GM21619 (cell line): ENCODE measurements at regions not wholly inside any gene's neighbourhood (a gene's known extent, or its start where the extent isn't known, plus 50 kb on each side); places are given as distances from the start of the nearest gene placed in this dataset.

ENCODE experiments used
- ATAC-seq: cut with Tn5 transposase; IDR thresholded peaks from one replicate; pipeline ENCODE4 v1.9.1; 2021; ENCODE audit not compliant: unreplicated experiment

DNA sequence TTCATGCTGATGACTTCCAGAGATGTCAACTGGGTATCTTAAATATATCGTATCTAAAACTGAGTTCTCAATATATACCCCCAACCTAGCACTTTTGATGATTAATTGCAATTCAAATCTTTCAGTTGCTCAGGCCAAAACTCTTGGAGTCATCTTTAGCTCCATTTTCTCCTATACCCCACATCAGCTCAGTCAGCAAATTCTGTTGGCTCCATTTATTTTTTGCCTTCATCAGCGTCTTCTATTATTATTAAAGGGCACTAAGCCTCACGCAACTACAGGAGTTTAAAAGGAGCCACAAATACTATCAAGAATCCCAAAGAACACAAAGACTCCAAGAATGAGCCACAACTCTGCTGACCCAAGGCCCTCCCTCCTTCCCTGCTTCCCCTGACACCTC lies 134.9 kb downstream of the KCTD12 start:
- ATAC-seq: no peak

DNA sequence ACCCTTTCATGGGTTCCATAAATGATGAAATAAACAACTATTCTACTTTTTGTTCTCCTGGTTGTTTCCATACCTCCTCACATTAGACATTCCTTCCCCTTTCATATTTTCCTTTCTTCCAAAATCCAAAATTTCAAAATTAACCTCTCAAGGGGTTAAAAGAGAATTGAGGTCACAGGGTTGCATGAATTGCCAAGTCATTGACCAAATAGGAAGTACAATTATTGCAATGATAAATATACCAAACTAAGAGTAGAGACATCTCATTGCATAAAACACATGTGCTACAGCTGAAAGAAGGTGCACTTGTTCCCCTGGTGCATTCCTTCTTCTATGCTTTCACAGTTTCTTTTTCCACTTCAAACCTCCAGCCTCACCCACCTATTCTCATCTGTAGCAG lies 136.1 kb downstream of the KCTD12 start:
- no peak for ATAC-seq

DNA sequence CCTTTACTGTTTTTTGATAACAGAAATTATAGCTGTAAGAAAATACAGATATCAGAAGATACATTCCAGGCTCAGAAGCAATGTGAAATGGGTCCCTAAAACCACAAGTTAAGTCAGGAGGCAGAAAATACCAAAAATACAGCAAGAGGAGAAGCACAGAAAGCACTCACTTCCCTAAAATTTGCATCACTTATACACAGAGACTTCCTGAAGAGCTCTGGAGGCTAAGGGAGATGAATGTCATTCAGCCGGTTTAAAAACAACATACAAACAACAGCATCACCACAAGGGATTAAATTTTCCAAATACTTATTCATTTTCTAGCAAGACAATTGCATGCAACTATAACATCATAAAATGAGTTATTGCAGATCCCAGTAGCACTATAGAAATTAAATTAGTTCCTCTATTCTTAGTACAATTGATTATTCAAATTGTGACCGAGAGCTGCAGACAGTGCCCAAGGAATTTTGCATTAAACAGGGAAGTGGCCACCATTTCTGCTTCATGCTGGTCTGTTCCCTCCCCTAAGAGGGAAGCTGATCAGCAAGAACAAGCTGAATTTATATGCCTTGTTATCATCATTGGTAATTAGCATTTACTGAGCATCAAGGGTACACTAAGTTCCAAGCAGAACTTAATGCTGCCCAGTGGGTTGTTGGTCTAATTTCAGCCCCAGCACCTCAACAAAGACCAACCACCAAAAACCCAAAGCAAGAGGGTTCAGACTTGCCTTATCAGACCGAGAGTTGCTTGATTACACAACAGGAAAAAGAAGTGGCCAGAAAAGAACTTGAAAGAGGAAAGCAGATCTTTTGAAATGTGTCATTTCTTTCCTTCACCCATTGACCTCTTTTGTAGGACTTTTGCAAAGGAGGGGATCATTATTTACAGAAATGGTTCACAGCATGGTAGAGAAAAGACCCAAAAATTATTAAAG lies 140.7 kb downstream of the KCTD12 start:
- peak; percentile 89 for ATAC-seq

DNA sequence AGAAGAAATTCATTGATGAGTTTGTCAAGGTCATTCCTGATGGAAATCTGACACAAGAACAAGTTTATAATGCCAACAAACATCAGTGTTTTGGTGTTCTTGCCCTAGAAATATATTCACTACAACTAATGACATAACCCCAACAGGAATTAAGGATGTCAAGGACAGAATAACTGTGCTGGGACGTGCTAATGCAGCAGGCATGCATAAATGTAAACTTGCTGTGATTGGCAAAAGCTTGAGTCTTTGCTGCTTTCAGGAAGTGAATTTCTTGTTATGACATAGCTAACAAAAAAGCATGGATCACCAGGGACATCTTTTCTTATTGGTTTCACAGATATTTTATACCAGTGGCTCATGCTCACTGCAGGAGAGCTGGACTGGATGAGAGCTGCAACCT lies 144.6 kb downstream of the KCTD12 start:
- no peak for ATAC-seq

DNA sequence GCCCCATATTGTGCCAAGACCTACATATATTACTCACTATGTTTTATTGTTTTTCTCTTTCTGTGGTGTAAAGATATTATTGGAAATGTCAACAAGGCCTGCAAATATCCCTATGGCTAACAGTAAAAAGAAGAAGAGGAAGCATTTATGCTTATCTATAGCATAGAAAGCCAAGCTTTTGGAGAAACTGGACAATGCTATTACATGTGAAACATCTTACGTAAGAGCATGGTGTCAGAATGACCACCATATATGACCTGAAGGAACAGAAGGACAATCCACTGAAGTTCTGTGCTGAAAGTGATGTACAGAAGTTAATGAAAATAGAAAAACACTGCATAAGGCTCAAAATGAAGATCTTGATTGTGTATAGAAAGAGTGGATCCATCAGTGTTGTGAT lies 145.2 kb downstream of the KCTD12 start:
- no peak for ATAC-seq

DNA sequence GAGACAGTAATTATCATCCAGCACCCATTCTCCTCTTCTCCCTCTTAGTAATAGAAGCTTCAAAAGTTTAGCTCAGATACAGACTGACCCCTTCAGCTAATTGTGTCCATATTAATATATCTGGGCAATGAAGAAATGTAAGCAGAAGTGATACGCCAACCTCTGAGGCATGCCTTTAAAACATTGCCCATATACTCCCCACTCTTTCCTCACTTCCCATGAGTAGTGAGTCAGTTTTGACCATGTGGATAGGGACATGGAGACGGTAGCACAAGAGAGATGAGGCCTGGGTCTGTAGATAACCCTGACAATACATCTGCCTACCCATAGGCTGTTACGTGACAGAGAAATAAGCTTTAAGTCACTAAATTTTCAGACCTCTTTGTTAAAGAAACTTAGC lies 147.6 kb downstream of the KCTD12 start:
- ATAC-seq: no peak

DNA sequence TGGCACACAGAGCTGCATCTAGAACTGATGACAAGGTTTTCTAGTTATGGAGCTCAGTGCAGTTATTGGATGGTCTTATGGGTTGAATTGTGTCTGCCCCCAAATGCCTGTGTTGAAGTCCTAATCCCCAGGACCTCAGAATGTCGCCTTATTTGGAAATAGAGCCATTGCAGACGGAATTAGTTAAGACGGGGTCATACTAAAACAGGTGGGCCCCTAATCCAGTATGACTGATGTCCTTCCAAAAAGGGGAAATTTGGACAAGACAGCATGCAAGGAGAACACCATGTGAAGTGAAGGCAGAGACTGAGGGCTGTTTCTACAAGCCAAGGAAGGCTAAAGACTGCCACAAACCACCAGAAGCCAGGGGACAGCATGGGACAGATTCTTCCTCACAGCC lies 148.7 kb downstream of the KCTD12 start:
- no peak for ATAC-seq

DNA sequence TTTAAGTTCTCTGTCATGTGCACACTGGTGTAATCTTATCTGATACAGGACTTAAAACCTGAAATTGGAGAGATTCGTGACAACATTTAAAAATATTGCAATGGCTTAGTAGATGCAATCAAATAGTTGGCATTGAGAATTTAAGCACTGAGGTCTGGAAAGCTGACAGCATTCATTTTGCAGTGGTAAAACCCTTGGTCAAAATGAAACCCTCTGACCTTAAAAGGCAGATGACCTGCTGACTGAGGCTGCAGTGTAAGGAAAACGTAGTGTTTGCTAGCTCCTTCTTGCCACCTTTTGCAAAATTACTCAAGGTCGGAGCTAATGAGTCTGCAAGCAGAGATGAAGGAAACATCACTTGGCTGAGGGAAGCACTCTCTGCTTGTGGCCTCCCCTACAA lies 150.6 kb downstream of the KCTD12 start:
- peak; percentile 55 for ATAC-seq

DNA sequence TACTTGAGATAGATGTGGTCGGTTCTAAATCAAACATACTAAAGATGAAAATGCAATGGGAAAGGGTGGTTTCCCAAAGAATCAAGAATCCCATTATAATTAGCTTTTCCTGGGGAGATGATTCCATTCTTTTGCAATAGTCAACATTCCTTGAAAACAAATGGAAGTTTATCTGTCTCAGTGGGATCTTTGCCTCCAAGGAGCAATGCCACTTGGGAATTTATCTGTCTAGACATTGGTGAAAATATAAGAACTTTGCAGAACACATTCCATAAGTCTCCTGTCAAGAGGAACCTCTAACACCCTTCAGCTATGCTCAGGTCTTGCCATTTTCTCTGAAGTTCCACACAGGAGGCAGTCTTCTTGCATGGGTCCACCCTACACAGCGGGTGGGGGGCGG lies 152.5 kb downstream of the KCTD12 start:
- ATAC-seq: no peak

DNA sequence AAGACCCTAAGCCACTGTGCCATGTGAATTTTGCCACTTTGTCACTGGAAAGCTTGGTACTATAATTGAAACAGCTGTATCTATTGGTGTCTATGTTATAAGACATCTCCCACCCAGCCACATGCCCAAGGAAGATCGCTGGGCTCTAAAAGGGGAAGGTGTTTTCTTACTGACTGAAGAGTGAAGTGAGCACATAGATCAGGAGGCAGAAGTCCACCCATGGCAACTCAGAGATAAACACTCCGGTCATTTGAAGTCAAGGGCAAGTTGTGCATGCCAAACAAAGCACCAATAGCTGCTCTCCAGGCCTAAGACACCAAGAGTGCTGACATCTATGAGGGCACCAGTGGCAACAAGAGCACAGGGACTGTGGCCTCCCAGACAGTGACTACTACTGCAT lies 153.8 kb downstream of the KCTD12 start:
- no peak for ATAC-seq

DNA sequence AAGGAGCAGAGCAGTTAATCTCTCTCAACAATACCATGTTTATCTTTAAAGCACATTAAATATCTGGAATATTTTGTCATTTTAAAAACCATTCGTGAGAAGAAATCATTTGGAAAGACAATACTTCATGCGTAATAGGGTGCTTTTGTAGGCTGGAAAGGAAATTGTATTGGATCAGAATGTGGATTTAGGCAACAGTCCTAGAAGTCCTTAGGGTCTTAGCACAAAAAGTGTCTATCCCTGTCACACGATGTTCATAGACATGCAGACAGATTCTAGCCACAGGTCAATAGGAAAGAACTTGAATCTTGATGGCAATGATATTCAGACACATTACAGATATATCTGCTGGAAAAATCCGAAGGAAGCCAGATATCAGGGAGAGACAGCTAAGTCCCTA lies 156.0 kb downstream of the KCTD12 start:
- ATAC-seq: no peak

DNA sequence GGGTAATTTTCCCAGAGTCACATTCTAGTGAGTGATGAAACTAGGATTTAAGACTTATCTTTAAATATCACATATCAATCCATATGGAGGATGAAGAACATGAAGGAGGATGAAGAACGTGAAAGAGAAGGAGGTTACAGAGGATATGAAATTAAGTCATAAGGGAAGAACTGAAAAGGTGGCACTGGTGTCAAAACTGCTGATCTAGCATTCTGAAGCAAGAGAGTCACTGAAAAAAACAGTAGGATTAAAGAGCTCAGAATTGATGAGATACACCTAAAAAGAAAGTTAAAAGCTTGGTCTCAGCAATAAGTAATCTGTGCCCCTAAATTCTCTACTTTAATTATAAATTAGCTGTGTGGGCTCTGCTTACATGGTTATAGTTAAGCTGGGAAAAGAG lies 156.5 kb downstream of the KCTD12 start:
- no peak for ATAC-seq

DNA sequence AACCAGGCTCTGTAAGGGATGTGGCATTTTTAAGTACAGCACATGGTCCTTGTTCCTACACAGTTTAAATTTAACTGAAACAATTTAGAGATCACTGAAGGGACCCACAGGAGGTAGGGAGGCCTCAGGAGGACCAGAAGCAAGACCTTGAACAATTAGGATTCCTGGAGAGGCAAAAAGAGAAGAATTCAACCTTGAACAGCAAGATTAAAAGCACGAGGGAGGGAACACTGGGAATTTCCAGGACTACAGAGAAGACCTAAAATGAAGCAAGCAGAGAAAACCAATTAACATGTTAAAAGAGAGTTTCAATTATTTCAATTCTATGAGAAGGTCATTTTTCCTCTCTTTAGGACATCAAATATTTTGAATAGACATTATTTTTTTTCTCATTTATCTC lies 160.3 kb downstream of the KCTD12 start:
- ATAC-seq: no peak

DNA sequence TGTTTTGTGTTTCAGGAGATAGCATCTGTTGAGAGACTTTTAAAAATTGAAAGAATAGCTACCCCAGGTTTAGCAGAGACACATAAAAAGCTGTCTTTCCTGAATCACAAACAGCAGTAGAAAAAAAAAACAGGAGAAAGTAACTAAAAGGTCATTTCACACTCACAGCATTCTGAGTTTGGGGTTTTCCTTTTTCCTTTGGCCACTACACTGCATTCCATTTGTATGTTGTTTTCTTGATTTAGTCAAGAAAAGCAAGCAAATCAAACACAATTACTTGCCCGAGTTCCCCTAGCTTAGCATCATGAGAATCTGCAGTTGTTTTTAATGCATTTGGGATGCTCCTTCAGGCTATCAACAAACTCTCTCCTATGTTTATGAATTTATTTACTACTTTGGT lies 161.0 kb downstream of the KCTD12 start:
- ATAC-seq: no peak

DNA sequence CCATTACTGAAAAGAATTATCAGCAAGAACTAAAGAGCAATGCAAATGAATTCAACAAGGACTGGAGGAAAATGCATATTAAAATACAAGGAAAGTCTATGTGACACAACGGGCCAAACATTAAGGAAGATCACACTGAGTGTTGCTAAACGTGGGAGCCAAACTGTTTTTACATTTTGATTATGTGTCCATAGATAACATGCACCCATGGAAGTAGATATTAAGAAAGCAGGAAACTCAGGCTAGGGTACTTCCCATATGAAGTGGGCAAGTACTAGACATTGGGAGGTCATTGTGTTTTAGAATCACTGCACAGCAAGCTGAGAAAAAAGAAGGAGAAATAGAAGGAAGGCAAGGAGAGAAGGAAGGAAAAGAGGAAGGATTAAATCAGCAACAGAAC lies 161.8 kb downstream of the KCTD12 start:
- no peak for ATAC-seq

DNA sequence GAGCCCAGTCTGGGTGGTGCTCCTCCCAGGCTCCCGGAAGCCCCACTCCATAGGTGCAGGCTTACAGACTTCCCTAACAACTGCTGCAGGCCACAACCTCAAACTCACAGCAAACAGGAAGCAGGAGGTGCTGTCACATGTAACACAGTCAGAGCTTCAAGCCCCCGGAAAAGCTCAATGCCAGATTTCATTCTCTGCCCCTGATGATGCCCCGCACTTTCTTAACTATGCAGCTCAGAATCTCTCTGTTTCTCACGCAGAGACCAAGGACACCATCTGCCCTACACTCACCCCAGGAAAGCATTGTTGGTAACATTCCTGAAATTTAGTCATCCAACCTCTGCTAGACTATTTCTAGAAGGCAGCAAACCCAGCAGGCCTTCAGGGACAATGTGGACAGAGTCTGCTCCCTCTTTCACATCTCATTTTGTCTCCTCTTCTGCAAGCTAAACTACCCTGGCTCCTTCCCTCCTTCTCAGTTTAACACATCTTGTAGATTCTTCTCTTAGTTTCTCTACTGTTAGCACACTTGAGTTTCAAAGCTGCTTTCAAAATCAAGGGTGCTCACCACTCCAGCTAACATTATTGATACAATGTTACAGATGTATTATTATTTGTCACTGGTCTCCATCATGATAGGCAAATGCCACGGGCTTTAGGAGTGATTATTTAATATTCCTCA lies 162.5 kb downstream of the KCTD12 start:
- no peak for ATAC-seq

DNA sequence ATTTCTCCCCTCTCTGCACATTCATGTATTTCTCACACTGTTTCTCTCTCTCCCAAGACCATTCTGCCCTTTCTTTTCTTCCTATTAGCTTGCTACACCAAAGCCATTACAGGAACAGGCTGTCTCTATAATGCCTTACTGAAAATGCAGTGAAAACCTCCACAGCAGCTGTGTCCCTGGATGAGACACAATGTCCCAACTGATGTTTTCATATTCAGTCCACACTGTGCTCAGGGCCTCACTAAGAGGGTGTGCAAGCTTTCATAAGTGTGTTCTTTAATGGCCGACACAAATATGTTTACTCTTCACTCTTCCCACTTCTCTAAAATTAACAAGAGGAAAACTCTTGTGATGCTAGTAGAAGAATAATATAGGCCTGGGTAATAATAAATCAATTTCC lies 163.4 kb downstream of the KCTD12 start:
- ATAC-seq: no peak

DNA sequence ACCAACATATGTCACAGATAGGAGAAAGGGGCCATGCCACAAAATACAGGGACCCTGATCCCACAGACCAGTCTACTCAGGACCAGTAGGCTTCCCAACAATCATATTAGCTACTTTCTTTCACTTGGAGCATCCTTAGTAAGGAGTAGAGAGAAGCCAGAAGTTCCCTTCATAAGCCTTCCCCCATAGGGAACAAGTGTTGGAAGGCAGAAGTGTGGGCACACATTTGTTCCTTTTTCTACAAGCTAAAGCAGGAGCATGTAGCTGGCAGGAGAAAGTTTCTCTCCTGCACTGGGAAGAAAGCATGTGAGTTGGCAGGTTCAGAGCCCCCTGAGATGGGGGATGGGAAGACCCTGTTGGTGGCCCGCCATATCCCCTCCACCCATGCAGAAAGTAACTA lies 165.4 kb downstream of the KCTD12 start:
- ATAC-seq: no peak

DNA sequence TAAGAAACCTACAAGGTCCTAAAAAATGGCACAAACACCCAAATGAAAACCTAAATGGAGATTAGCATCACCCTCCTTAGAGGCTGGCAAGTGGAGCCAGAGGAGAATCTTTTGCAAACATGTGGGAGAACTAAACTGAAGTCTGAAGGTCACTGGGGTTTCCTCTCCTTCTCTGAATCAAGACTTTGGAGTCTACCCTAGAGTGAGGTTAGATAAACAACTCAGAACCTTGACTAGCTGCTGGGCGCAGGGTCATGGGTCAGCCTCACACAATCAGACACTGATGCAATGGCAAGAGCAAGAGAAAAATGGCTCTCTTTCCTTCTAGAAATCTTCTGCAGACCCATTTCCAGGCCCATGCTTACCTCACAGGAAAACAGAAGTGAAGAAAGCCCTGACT lies 165.8 kb downstream of the KCTD12 start:
- no peak for ATAC-seq

DNA sequence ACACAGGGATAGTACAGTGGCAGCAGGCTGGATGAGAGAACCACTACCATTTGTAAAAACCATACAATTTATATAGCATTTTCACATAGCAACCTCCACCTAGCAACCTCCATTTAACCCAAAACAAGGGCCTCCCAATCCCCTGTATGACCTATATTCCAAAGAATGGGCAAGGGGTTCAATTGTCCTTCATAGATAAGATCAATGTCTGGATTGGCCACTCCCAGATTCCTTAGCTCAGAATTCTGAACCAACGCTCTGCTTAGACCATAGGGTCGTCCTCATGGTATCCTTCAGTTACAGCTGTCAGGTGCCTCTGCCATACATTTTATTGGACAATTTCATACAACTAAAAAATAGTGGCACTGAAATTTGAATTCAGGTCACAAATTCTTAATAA lies 166.2 kb downstream of the KCTD12 start:
- no peak for ATAC-seq

DNA sequence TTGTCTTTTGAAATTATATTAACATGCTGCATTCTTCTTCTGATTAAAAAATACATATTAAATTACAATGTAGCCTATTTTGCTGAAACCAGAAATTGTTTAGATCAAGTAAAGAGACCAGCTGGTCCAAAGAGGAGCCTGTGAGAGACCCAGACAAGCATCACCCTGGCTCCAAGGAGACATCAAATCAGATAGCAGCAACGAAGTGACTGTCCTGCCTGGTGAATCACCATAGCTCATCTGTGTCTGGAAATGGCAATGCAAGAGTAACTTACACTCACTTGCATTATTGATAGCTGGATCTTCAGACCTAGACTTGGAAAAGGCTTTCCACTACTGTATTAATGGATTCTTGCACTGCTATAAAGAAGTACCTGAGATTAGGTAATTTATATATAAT lies 169.1 kb downstream of the KCTD12 start:
- ATAC-seq: no peak

DNA sequence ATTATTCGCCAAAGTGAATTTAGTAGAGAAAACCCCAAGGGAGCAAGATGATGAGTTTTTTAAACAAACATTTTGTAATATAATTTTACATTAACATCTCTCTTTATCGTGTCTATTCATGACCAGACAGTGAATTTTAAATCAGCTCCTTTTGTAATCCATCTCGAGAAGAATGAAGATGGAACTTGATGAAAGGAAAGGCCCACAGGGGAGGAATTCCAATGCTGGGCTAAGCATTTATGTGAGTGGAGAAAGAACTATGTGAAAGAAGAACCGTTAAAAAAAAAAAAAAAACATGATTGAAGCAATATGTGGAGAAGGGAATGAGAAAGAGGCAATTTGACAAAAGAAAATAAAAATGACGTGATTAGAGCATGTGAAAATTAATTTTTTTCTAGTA lies 170.6 kb downstream of the KCTD12 start:
- no peak for ATAC-seq

DNA sequence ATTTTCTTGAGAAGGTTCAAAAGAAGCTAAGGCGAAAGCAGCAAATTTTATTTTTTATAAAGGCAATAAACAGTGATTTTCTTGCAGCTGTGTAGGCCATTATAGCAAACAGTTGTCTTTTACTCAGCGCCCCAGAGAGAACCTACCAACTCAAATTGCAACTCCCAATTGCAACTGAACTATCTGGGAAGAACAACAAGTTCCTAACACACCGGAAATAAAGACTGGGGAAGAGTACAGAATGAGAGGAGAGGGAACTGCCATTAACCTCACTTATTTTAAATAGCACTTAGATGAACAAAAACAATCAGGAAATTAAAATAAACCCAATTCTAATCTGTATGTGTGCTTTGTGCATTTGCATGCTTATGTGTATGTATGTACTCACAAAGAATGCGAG lies 171.1 kb downstream of the KCTD12 start:
- ATAC-seq: no peak
